ENCODE measurements at regions not wholly inside any gene's neighbourhood (a gene's known extent, or its start where the extent isn't known, plus 50 kb on each side); places are given as distances from the start of the nearest gene placed in this dataset.

GRCh38 chr22:22167791-22168189, 76.8 kb upstream of the VPREB1 start:
- Histone ChIP-seq H3K4me3 (ENCODE audit: low read depth in 1 of 3, low read length in 3 of 3) (no peak overlapping the region), H3K27ac (ENCODE audit: low read depth in 1 of 2, low read length in 2 of 2) (no peak overlapping the region), H3K9me3 (ENCODE audit: control insufficient read depth in 4 of 4, low read length in 3 of 4) (no peaks in the 10 kb centered on the region), H3K9ac (ENCODE audit: low read depth in 1 of 2, low read length in 2 of 2) (no peak overlapping the region), H3K27me3 (ENCODE audit: control insufficient read depth in 4 of 4, insufficient read depth in 4 of 4, low read length in 3 of 4) (peaks cover 0 to 2% (median 0%) of the 10 kb centered on the region in 4 donors), H3K4me1 (ENCODE audit: control insufficient read depth in 4 of 4, insufficient read depth in 4 of 4, low read length in 3 of 4) (peaks cover 0 to 3% (median 0%) of the 10 kb centered on the region in 4 donors), H3K36me3 (ENCODE audit: control insufficient read depth in 4 of 4, insufficient read depth in 3 of 4, low read depth in 1 of 4, low read length in 3 of 4) (no peaks in the 10 kb centered on the region)
- WGBS = 47% methylated on average over 2 of the region's 2 CpGs
- TF ChIP-seq, protein P1, sequence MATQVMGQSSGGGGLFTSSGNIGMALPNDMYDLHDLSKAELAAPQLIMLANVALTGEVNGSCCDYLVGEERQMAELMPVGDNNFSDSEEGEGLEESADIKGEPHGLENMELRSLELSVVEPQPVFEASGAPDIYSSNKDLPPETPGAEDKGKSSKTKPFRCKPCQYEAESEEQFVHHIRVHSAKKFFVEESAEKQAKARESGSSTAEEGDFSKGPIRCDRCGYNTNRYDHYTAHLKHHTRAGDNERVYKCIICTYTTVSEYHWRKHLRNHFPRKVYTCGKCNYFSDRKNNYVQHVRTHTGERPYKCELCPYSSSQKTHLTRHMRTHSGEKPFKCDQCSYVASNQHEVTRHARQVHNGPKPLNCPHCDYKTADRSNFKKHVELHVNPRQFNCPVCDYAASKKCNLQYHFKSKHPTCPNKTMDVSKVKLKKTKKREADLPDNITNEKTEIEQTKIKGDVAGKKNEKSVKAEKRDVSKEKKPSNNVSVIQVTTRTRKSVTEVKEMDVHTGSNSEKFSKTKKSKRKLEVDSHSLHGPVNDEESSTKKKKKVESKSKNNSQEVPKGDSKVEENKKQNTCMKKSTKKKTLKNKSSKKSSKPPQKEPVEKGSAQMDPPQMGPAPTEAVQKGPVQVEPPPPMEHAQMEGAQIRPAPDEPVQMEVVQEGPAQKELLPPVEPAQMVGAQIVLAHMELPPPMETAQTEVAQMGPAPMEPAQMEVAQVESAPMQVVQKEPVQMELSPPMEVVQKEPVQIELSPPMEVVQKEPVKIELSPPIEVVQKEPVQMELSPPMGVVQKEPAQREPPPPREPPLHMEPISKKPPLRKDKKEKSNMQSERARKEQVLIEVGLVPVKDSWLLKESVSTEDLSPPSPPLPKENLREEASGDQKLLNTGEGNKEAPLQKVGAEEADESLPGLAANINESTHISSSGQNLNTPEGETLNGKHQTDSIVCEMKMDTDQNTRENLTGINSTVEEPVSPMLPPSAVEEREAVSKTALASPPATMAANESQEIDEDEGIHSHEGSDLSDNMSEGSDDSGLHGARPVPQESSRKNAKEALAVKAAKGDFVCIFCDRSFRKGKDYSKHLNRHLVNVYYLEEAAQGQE (IDR thresholded peaks at IDR 0.05) = no peak
- TF ChIP-seq CTCF (IDR thresholded peaks at IDR 0.05; ENCODE audit: low read depth, low read length, missing input control) = no peak
- no peak for TF ChIP-seq FOXA1 (IDR thresholded peaks at IDR 0.05)
- no peak for TF ChIP-seq HNF4A (conservative IDR thresholded peaks at IDR 0.05)
- no peak for TF ChIP-seq RAD21 (IDR thresholded peaks at IDR 0.05)
- no peak for TF ChIP-seq YY1 (IDR thresholded peaks at IDR 0.05)
- TF ChIP-seq GABPA (IDR thresholded peaks at IDR 0.05 in 1 of 2, conservative IDR thresholded peaks at IDR 0.05 in 1 of 2) = no peak
- TF ChIP-seq HNF4G (IDR thresholded peaks at IDR 0.05) = no peak
- TF ChIP-seq, protein P2, sequence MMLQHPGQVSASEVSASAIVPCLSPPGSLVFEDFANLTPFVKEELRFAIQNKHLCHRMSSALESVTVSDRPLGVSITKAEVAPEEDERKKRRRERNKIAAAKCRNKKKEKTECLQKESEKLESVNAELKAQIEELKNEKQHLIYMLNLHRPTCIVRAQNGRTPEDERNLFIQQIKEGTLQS (IDR thresholded peaks at IDR 0.05) = no peak
- TF ChIP-seq TAF1 (conservative IDR thresholded peaks at IDR 0.05) = no peak
- no peak for DNase-seq (ENCODE audit: low spot score)

GRCh38 chr22:22166941-22167713, 77.5 kb upstream of the VPREB1 start:
- Histone ChIP-seq H3K4me1 (ENCODE audit: control insufficient read depth in 4 of 4, insufficient read depth in 4 of 4, low read length in 3 of 4) (peaks cover 0 to 3% (median 0%) of the 10 kb centered on the region in 4 donors), H3K4me3 (ENCODE audit: low read depth in 1 of 3, low read length in 3 of 3) (no peak overlapping the region), H3K36me3 (ENCODE audit: control insufficient read depth in 4 of 4, insufficient read depth in 3 of 4, low read depth in 1 of 4, low read length in 3 of 4) (no peaks in the 10 kb centered on the region), H3K27ac (ENCODE audit: low read depth in 1 of 2, low read length in 2 of 2) (no peak overlapping the region), H3K27me3 (ENCODE audit: control insufficient read depth in 4 of 4, insufficient read depth in 4 of 4, low read length in 3 of 4) (peaks cover 0 to 2% (median 0%) of the 10 kb centered on the region in 4 donors), H3K9ac (ENCODE audit: low read depth in 1 of 2, low read length in 2 of 2) (no peak overlapping the region), H3K9me3 (ENCODE audit: control insufficient read depth in 4 of 4, low read length in 3 of 4) (no peaks in the 10 kb centered on the region)
- TF ChIP-seq SP1 (IDR thresholded peaks at IDR 0.05) = no peak
- TF ChIP-seq HNF4A (conservative IDR thresholded peaks at IDR 0.05) = no peak
- no peak for TF ChIP-seq CTCF (IDR thresholded peaks at IDR 0.05; ENCODE audit: low read depth, low read length, missing input control)
- TF ChIP-seq FOXA2 (IDR thresholded peaks at IDR 0.05) = no peak
- no peak for TF ChIP-seq GABPA (IDR thresholded peaks at IDR 0.05 in 1 of 2, conservative IDR thresholded peaks at IDR 0.05 in 1 of 2)
- WGBS = 53% methylated on average over 5 of the region's 5 CpGs
- no peak for DNase-seq (ENCODE audit: low spot score)
